ENCODE measurements at regions not wholly inside any gene's neighbourhood (a gene's known extent, or its start where the extent isn't known, plus 50 kb on each side); places are given as distances from the start of the nearest gene placed in this dataset.
A peak's percentile ranks its signal among the peaks of the same experiment; 100 is the strongest.
"Not testable (repeated sequence)": the region's sequence is repeated elsewhere in the genome, so short reads cannot be mapped to it uniquely, and the experiment has no call there.

DNA sequence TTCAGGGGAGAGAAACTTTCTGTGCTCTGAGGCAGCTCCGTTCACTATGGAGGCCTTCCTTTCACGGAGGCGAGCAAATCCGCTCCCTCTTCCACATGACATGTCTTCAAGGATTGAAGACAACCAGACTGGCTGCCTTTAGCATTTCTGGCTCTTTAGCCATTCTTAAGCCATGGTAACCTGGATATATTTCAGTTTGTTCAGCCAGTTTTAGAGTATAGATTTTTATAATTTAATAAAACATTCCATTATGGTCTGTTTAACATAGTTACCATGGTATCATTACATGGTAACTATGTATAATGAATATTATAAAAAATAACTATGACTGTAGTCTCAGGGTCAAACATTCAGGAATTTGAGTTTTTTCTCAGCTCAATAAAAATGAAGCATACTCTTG is 54.2 kb upstream of the NFIA start:
- DNase-seq (ENCODE audit: low read depth, low spot score): no peak

DNA sequence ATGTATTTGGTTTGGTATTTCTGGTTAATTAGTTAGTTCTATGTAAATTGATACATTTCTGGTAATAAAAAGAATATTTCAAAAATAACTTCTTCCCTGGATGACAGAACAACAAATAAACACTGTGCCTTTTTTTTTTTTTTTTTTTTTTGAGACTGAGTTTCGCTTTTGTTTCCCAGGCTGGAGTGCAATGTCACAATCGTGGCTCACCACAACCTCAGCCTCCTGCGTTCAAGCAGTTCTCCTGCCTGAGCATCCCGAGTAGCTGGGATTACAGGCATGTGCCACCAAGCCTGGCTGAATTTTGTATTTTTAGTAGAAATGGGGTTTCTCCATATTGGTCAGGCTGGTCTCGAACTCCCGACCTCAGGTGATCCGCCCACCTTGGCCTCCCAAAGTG is 64.3 kb upstream of the NFIA start:
- DNase-seq (ENCODE audit: low read depth, low spot score): not testable (repeated sequence)

DNA sequence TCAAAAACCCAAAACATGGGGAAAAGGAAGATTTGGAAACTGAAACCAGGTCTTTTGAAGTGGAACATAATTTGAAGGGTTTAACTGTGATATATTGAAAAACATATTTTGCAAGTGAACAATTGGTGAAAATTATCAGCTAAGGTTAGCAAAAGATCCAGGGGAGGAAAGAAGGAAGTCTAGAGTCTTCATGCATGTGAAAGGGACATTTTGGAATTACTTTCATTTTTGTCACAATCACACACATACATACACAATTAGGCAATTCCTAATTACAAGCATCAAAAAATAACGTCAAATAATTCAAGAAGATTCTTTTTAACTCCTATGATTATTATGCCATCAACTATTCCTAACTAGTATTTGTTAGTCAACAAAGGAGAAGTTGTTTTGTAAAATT is 64.7 kb upstream of the NFIA start:
- DNase-seq (ENCODE audit: low read depth, low spot score): no peak

DNA sequence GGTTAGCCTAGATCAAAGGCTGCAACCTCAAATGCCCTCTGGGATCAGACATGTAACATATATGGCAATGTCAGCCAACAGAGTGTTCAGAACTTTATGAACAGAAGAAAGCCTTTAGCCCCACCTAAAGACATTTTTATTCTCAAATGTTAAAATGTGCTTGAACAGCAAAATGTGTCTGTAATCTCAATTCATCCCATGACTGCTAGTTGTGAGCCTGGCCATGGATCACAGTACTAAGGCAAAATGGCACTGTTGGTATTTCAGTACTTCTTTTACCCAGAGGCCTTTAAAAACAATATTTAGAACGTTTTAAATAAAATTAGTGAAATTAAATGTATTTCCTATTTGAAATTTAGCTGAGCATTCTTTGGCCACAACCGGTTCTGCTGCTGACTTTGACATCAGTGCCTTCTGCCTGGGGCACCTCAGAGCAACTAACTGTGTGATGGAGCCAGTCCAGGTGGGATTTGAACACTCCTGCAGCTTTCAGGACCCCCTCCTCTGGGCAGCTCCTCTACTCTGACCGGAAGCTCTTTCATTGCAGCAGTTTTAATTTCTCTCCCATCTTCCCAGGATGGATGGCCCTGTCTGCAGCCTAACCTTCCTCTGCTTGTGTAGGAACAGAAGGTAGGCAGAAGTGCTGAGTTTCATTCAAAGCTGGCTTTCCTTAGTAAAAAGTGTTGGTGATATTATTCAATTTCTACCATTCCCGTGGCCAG is 68.3 kb upstream of the NFIA start:
- DNase-seq (ENCODE audit: low read depth, low spot score): no peak

DNA sequence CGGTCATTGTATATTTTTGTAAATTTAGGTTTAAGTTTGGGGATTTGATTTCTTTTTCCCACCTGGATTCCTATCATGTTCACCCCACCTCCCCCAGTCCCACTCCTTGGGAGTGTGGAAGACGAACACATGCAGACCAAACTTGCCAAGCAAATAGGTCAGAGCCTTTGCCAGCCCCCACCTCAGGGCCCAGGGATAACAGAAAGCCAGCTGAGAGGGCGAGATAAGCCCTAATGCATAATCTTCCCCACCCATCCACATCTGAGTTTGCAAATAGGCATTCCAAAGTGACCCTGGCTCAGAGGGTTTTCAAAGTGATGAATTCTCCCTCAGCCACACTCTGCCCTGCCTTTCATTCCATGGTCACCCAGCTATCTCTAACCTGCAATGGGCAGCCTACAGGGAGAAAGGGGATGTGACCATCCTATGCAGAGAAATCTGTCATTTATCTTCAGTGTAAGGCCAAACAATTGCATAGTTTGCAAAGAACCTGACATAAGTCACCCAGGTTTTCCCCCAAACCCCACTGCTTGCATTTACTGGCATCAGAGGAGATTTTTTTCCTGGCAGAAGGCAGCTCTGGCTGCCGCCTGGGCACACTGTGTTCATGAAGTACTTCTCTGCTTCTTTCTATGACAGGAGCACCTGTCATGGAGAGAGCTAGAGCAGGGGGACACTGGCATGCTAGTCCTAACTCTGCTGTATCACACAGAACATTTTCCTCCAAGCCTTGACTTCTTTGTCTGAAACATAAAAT is 69.0 kb upstream of the NFIA start:
- DNase-seq (ENCODE audit: low read depth, low spot score): no peak

DNA sequence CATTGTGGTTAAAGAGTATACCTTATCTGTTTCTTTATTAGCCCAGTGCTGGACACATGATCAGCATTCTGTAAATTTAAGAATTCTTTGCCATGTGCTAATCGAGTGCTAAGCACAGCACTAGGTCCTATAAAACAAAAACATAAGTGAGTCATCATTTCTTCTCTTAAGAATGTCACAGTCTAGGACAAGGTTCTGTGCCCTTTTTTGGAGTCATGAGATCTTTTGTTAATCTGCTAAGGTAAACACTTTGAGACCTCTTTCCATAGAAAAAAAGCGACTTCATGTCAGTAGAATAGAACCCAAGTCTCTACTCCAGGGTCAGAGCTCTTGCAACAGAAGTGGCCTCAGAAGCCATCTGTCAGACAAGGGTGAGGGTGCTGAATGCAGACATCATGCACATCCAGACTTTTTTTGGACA is 70.0 kb upstream of the NFIA start:
- no peak for DNase-seq (ENCODE audit: low read depth, low spot score)

DNA sequence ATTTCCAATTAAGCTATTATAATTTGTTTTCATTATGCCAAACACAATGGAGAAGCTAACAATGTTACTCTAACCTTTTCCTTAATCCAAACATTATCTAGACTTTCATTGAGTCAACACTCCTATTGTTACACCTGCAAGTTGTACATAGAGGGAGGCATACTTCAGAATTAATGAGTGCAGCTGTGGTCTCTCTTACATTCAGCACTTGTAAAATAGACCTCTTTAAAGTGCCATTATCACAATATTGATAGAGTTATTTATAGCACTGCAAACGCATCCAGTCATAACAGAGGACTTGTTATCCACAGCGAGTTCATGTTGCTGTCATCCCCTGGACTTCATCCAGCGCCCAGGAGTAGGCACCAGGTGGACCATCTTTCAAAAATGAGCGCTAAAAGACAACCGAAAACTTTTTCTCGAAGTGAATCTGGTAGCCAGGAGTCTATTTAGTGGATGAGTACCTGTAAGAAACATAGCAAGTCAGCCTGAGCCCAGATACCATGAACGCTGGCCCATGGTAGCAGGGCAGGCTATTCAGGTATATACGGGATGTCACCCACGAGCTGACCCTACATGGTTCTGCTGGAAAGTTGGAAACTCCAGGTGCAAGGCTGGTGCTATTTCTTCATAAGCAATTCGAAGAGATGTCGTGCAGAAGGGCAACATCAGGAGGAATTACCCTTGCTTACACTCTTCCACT is 70.6 kb upstream of the NFIA start:
- DNase-seq (ENCODE audit: low read depth, low spot score): no peak

DNA sequence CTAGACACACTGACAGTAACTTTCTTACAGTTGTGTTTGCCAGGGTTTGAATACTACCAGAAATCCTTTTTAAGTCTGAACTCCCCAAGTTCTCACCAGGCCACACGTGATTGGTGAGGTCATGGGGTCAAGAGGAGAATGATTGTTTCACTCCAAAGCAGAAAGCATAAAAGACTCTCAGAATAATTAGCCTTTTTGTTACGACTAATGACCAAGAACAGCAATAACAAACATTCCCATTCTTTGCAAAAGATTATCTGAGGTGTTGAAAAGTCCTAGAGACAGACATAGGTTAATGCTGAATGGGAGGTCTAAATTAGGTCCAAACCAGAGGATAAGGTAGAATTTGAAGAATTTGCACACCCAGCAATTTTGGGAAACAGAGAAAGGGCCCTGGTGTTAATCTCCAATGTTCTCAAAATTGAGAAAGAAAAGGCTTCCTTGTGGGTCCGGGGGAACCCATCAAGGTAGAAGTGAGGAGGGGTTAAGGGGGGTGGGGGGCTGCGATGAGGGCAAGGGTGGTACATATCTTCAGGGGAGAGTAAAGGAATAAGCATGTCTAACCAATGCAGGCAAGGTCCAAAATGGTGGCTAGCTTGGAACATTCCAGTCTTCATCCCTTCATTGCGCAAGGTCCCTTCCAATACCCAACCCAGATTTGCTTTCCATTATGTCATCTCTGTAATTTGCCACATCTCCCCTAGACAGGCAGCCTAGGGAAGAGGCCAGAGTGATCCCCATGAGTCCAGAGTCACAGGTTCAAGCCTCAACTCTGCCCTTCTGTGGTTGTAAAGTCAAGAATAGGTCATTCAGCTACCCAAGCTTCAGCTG is 74.6 kb upstream of the NFIA start:
- no peak for DNase-seq (ENCODE audit: low read depth, low spot score)

DNA sequence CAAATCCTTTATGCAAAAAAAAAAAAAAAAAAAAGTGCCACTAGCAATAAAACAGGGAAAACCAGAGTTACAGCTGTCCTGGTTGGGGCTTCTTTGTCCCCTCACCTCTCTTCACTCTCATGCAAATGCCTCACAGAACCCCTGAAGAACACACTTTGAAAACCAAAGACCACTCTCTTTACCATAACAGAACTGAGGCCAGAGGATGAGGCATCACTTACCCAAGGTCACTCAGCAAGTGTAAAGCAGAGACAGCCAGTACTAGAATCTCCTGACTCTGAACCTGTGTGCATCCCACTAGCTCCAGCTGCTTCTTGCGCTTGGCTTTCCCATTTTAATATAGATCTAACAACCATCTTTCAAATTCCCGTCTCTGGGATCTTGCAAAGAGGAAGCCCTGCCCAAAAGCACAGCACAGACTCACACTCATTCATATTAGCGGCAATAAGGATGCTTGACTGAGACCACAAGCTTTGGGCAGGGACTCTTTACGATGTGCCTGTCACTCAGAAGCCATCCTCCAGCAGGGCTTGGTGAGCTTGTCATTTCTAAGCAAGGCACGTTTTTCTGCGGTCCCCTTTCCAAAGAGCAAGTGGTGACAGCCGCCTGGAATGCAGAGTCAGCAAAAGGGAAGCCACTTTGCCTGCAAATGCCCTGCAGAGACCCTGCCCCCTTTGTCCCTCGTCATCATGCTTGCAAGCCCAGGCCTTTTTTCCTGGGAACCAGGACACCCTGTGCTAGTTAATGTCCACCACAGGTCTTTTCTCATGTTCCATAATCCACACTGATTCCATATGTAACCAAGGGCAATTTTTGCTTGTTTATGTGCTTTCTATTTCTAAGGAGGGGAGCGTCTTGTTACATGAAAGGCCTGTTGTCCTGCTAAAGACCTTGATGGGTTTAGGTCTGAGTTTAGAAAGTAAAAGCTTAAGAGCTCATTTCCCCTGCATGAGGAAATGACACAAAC is 76.5 kb upstream of the NFIA start:
- peak; percentile 84 for DNase-seq (ENCODE audit: low read depth, low spot score)

DNA sequence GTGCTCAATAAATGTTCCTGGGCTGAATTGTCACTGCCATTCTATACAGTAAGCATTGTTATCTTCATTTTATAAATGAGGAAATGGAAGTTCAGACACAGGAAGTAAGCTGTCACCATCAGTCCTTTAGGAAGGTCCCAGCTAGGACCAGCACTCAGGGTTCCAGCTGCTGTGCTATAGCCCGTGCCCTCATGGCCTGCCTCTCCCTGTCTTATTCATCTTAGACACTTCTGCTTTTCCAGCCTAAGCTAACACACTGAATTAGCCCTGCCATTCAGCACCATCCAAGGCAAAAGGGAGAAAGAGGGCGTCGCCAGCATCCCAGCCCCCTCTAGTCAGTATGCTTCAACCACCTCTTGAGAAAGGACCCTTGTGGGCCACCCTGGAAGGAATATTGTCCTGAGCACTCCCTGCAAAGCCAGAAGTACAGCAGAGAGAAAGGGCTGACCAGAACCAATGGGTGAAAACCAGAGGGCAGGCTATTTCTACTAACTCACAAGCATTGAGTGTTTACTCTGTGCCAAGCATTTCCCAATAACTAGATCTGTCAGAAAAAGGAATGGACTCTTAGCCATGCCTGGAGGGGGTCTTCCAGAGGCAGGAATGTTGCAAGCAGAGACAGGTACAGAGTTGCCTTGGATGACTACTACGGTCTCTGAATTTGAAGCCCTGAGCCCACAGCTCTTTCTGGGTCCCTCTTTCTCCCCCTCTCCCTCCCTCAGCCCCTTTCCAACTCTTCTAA is 77.9 kb upstream of the NFIA start:
- no peak for DNase-seq (ENCODE audit: low read depth, low spot score)

DNA sequence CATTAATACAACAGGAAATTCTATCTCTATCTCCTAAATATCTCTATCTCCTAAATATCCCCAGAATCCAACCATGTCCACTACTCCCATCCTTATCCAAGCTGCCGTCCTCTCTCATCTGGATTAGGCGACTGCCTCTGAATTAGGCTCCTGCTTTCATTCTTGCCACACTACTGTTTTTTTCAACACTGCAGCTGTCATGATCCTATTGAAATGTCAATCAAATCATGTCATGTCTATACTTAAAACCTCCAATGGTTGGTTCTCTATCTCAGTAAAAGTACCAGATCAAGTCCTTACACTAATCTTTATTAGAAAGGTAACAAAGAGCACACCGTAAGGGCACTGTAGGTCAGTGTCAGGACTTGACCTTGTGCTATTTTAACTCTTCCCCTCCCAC is 82.0 kb upstream of the NFIA start:
- DNase-seq (ENCODE audit: low read depth, low spot score): no peak

DNA sequence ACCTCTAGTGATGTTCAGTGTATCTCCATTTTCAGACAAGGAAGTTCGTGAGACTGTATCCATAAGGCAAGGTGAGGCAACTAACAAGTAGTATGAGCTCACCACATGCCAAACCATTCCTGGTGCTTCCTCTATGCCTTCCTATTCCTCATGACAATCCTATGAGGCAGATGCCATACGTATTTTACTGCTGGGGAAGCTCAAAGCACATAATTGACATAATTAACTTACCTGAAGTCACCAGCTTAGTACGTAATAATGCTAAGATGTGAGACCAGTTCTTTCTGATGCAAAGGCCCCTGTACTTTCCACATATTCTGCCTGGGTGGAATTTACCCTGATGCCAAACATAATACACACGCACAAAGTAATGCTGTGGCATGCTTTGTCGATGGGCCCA is 83.6 kb upstream of the NFIA start:
- no peak for DNase-seq (ENCODE audit: low read depth, low spot score)

DNA sequence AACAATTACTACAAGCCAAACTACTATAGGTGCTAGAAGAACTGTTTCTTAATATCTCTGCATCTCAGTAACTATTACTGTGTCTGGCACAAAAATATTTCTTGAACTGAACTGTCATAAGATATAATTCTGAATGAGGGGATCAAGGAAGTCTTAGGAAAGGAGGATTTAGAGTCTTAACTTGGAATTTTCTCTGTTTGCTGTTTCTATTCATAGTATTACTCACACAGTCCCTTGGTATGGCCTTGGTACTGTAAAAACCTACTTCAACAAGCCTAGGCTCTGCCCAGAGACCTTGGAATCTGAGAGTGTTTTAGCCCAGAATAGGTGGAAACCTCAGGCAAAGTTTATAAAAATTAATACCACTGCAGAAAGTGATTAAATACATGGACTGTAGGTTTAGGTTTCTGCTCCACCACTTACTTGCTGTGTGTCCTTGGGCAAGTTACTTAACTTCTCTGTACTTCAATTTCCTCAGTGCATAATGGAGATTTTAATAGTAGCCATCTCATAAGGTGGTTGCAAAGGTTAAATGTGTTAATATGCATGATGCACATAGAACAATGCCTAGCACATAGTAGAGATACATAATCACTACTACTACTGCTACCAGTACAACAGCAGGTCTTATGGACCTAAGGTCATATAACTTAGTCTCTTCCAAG is 87.4 kb upstream of the NFIA start:
- no peak for DNase-seq (ENCODE audit: low read depth, low spot score)

DNA sequence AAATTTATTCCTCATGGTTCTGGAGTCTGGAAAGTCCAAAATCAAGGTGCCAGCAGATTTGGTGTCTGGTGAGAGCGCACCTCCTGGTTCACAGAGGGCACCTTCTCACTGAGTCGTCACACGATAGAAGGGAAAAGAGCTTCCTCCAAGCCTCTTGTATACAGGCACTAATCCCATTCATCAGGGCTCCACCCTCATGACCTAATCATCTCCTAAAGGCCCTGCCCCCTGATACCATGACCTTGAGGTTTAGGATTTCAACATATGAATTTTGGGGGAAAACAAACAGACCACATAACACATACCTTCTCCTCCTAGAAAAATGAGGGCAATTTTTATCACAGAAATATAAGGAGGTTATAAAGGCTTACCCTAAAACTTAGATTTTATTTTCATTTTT is 88.0 kb upstream of the NFIA start:
- no peak for DNase-seq (ENCODE audit: low read depth, low spot score)

DNA sequence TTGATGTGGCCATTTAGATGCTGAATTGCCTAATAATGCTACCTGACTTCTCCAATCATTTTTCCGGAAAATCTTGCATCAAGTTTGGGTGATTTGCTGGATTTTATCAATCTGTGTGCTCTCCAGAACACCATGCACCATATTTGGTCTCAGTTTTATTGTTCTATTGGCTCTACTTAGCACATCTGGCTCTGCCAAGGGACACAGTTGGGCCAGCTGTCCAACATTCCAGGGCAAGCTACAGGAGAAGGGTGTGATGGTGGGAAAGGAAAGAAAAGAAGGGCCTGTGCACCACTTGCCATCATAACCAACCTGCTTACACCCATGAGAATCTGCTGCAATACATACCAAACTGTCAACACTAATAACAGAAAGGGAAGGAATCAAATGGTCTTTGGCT is 90.2 kb upstream of the NFIA start:
- DNase-seq (ENCODE audit: low read depth, low spot score): no peak

DNA sequence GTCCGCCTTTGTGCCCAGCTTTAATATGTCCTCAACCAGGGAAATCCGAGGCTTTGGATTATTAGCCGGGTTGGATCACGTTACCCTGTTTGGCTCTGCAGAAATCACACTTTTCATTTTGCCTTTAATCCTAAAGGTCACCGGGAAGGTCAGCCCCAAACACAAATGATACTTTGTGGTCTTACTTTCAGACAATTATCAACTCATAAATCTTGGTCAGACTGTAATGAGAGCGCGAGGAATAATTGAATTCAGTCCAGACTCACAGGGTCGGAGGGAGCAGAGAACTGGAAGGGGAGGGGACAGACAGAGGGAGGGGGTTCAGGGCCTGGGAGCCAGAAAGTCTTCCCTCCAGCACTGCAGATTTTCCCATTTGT is 91.7 kb upstream of the NFIA start:
- DNase-seq (ENCODE audit: low read depth, low spot score): no peak

DNA sequence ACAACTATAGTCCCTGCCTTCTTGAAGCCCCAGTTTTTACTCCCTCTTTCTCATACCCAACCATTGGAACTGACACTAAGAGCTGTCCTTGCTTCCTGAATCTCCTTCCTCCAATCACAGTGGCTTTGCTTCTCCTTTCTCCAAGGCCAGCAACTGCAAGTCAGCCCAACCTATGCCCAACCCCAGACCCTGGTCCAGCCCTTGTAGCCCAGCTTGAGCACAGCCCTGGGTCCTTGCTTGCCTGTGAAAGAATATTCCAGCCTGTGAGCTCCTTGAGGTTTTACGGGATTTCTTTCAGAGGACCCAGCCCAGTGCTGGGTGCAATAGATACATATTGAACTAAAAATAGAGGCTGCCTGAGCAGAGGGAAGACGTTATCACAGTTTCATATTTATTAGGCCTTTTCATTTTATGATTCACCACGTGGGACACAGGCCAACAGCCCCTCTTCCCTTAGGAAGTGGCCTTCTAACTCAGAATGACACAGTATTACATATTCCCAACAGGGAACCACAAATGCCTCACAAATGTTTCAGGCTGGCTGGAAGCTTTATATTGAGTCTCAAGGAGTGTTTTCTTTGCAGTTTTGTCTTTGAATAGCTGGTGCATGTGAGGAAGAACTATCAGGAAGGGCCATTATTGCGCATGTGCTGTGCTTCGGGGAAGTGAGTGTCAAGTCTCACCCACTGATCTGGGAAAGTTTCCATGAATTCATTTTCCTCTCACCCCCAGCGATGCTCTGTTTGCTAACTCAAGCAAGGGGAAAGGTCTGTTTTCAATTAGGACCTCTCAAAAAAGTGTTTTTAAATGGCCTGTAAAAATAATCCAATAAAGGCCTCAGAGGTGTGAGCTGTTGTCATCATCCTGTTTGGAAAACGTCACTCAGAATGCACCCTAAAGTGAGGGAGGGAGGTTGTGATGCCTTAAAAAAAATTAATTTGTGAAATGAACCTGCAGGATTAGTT is 92.3 kb upstream of the NFIA start:
- no peak for DNase-seq (ENCODE audit: low read depth, low spot score)

DNA sequence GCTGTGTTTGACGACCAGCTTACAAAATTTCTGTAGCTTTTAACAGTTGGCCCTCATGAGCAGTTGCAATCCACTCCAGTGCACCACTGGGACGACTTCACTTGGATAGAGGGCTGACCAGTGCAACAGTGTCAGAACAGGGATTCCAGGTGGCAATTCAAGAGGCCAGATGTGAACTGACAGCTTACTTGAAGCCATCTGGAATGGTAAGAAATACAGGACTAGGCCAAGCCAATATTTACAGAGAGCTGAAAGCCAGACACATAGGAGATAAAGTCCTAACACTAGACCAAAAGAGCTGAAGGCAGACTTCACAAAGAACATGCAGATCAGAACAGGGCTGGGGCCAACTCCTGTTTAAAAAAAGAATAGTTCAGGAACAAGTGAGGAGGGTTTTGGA is 93.5 kb upstream of the NFIA start:
- DNase-seq (ENCODE audit: low read depth, low spot score): no peak

All from iPS DF 19.7 (cell line).